WTC11 (cell line): ENCODE measurements at regions not wholly inside any gene's neighbourhood (a gene's known extent, or its start where the extent isn't known, plus 50 kb on each side); places are given as distances from the start of the nearest gene placed in this dataset.

ENCODE experiments used
- ATAC-seq: fragments of 200-7000 bp; cut with Tn5 transposase; 2 replicates; pipeline ENCODE4 v1.10.0; 2021; ENCODE audit warnings: mild to moderate bottlenecking, moderate library complexity
- CTCF ChIA-PET: fragments of 300-600 bp; sonication (Branson Sonifier 250); formaldehyde crosslinking; loops from one replicate; lab custom pipeline; 2021; ENCODE audit warnings: antibody characterized with exemption; lab: Charles Lee
- POLR2A ChIA-PET: fragments of 350-600 bp; sonication (Branson Sonifier 250); formaldehyde crosslinking; loops from one replicate; lab custom pipeline; 2021; ENCODE audit warnings: antibody characterized with exemption; lab: Charles Lee
- DNase-seq: peaks from one replicate; pipeline ENCODE4 v3.0.0; 2021; ENCODE audit warnings: low spot score
- H3K27ac Mint-ChIP-seq: 2 replicates; pipeline ENCODE4 v1.8.0; 2021; ENCODE audit warnings: mixed read lengths
- H3K27me3 Mint-ChIP-seq: 2 replicates; pipeline ENCODE4 v1.8.0; 2021; ENCODE audit warnings: low read depth, mild to moderate bottlenecking, moderate library complexity, mixed read lengths
- H3K36me3 Mint-ChIP-seq: 2 replicates; pipeline ENCODE4 v1.8.0; 2021; ENCODE audit warnings: mixed read lengths
- H3K4me1 Mint-ChIP-seq: 2 replicates; pipeline ENCODE4 v1.8.0; 2022; ENCODE audit warnings: mixed read lengths
- H3K4me3 Mint-ChIP-seq: 2 replicates; pipeline ENCODE4 v1.8.0; 2021; ENCODE audit warnings: mild to moderate bottlenecking, moderate library complexity, mixed read lengths
- H3K9me3 Mint-ChIP-seq: 2 replicates; pipeline ENCODE4 v1.8.0; 2021; ENCODE audit warnings: mixed read lengths
- ARID4B ChIP-seq: sonication (generic); formaldehyde crosslinking; IDR thresholded peaks from 2 replicates; pipeline ENCODE4 v1.8.0; 2023; ENCODE audit warnings: missing genetic modification reagents, mild to moderate bottlenecking, borderline replicate concordance
- ESRRA ChIP-seq: sonication (generic); formaldehyde crosslinking; IDR thresholded peaks from 2 replicates; pipeline ENCODE4 v1.8.1; 2022; ENCODE audit warnings: mild to moderate bottlenecking, missing genetic modification reagents, borderline replicate concordance
- ETV6 ChIP-seq: sonication (generic); formaldehyde crosslinking; IDR thresholded peaks from 2 replicates; pipeline ENCODE4 v1.8.1; 2022; ENCODE audit warnings: mild to moderate bottlenecking, missing genetic modification reagents
- FOXJ3 ChIP-seq: sonication (generic); formaldehyde crosslinking; IDR thresholded peaks from 2 replicates; pipeline ENCODE4 v1.9.0; 2021; ENCODE audit warnings: missing genetic modification reagents, mild to moderate bottlenecking, borderline replicate concordance
- HMGA2 ChIP-seq: fragments of 250-450 bp; sonication (Bioruptor Pico); IDR thresholded peaks from 2 replicates; pipeline ENCODE4 v1.4.0; 2021; ENCODE audit warnings: mild to moderate bottlenecking, moderate library complexity
- TCF7 ChIP-seq: sonication (generic); formaldehyde crosslinking; IDR thresholded peaks from 2 replicates; pipeline ENCODE4 v1.8.0; 2022; ENCODE audit warnings: mild to moderate bottlenecking, low read depth, missing genetic modification reagents, moderate library complexity
- ZNF138 ChIP-seq: sonication (generic); formaldehyde crosslinking; conservative IDR thresholded peaks from 2 replicates; pipeline ENCODE4 v1.8.1; 2022; ENCODE audit warnings: mild to moderate bottlenecking, moderate library complexity, missing genetic modification reagents
- ZNF219 ChIP-seq: sonication (generic); formaldehyde crosslinking; IDR thresholded peaks from 2 replicates; pipeline ENCODE4 v1.8.0; 2023; ENCODE audit warnings: missing genetic modification reagents, mild to moderate bottlenecking, borderline replicate concordance
- ZNF317 ChIP-seq: sonication (generic); formaldehyde crosslinking; IDR thresholded peaks from 2 replicates; pipeline ENCODE4 v1.8.1; 2023; ENCODE audit warnings: low read depth, mild to moderate bottlenecking, moderate library complexity, missing genetic modification reagents, borderline replicate concordance
- TF ChIP-seq, protein P1 (sequence below): sonication (generic); formaldehyde crosslinking; IDR thresholded peaks from 2 replicates; pipeline ENCODE4 v1.8.1; 2022; ENCODE audit warnings: missing genetic modification reagents, borderline replicate concordance
- TF ChIP-seq, protein P2 (sequence below): sonication (generic); formaldehyde crosslinking; IDR thresholded peaks from 2 replicates; pipeline ENCODE4 v1.8.1; 2022; ENCODE audit warnings: low read depth, missing genetic modification reagents, borderline replicate concordance
- TF ChIP-seq, protein P3 (sequence below): sonication (generic); formaldehyde crosslinking; IDR thresholded peaks from 2 replicates; pipeline ENCODE4 v1.8.0; 2022; ENCODE audit warnings: mild to moderate bottlenecking, missing genetic modification reagents
- TF ChIP-seq, protein P4 (sequence below): sonication (generic); formaldehyde crosslinking; IDR thresholded peaks from 2 replicates; pipeline ENCODE4 v1.8.1; 2023; ENCODE audit warnings: mild to moderate bottlenecking, missing genetic modification reagents

DNA sequence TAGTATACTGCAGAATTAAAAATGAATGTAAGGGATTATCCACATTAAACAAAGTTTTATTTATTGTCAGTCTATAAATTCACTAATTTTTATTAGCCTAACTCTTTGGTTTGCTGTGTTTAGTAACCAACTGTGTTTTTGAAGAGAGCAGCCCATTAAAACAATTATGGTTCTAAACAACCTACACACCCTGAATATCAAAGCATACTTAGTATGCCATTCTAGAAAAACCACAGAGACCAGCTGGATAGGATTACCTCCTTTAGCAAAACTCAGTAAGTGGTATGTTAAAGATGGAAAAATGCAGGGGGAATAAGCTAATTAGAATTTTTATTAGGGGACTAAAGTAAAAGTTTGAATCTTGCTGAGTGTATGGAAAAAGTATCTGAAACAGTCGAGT, 1981.7 kb upstream of the NUDT12 start (continued):
- TF ChIP-seq, protein P1, sequence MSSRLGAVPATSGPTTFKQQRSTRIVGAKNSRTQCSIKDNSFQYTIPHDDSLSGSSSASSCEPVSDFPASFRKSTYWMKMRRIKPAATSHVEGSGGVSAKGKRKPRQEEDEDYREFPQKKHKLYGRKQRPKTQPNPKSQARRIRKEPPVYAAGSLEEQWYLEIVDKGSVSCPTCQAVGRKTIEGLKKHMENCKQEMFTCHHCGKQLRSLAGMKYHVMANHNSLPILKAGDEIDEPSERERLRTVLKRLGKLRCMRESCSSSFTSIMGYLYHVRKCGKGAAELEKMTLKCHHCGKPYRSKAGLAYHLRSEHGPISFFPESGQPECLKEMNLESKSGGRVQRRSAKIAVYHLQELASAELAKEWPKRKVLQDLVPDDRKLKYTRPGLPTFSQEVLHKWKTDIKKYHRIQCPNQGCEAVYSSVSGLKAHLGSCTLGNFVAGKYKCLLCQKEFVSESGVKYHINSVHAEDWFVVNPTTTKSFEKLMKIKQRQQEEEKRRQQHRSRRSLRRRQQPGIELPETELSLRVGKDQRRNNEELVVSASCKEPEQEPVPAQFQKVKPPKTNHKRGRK (CRISPR knock-in tag): no peak

DNA sequence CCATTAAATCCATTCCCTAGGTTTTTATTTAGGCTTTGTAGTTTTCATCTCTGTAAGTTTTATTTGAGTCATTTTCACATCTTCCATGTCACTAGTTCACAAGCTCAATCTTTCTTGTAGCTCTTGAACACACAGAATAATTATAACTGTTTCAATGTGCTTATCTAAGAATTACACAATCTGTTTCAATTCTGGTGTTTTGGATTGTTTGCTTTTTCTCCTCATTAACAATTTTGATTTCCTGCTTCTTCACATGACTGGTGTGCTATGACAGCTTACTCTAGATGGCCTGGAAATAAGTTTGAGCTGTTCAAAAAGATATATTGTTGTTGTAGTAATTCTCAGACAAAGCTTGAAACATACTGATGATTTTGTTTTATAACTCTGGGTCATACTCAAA, 1974.1 kb upstream of the NUDT12 start:
- ChIA-PET CTCF (no interaction called here), POLR2A (no interaction called here)
- Mint-ChIP-seq H3K27ac (no peak overlapping the region), H3K36me3 (no peaks in the 10 kb centered on the region), H3K9me3 (peaks cover 8% of the 10 kb centered on the region), H3K27me3 (no peaks in the 10 kb centered on the region), H3K4me1 (peaks cover 12% of the 10 kb centered on the region), H3K4me3 (no peak overlapping the region)
- ATAC-seq (no peak), DNase-seq (no peak)
- TF ChIP-seq, protein P2, sequence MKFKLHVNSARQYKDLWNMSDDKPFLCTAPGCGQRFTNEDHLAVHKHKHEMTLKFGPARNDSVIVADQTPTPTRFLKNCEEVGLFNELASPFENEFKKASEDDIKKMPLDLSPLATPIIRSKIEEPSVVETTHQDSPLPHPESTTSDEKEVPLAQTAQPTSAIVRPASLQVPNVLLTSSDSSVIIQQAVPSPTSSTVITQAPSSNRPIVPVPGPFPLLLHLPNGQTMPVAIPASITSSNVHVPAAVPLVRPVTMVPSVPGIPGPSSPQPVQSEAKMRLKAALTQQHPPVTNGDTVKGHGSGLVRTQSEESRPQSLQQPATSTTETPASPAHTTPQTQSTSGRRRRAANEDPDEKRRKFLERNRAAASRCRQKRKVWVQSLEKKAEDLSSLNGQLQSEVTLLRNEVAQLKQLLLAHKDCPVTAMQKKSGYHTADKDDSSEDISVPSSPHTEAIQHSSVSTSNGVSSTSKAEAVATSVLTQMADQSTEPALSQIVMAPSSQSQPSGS (CRISPR knock-in tag): no peak
- TF ChIP-seq ZNF219 (CRISPR knock-in tag): no peak
- TF ChIP-seq HMGA2 (CRISPR knock-in tag): no peak
- no peak for TF ChIP-seq ZNF317 (CRISPR knock-in tag)
- TF ChIP-seq, protein P3, sequence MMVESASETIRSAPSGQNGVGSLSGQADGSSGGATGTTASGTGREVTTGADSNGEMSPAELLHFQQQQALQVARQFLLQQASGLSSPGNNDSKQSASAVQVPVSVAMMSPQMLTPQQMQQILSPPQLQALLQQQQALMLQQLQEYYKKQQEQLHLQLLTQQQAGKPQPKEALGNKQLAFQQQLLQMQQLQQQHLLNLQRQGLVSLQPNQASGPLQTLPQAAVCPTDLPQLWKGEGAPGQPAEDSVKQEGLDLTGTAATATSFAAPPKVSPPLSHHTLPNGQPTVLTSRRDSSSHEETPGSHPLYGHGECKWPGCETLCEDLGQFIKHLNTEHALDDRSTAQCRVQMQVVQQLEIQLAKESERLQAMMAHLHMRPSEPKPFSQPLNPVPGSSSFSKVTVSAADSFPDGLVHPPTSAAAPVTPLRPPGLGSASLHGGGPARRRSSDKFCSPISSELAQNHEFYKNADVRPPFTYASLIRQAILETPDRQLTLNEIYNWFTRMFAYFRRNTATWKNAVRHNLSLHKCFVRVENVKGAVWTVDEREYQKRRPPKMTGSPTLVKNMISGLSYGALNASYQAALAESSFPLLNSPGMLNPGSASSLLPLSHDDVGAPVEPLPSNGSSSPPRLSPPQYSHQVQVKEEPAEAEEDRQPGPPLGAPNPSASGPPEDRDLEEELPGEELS: no peak

DNA sequence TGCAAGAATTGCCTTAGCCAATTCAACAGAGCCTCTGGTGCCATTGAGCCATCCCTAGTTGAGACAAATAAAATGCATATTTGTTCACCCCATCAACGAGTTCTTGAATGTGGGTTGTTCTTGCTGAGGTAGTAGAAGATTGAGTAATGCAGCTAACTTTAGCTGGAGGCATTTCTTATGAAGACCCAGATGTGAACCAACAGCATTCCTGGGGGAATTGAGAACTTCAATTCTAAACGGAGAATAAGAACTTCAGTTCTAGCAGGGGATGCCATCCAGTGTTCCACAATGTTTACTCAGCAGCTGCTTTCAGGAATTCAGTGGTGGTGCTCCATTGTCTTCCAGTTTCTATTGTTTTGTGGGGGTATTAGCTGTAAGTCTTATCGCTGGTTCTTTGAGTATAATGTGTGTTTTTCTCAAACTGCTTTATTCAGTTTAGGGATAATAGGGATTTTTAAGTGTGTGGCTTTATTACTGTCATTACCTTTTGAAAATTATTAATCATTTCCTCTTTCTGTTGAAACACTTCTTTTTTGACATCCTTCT, 1968.2 kb upstream of the NUDT12 start:
- POLR2A ChIA-PET: no interaction called here
- Mint-ChIP-seq H3K4me1 (no peaks in the 10 kb centered on the region), H3K27me3 (no peaks in the 10 kb centered on the region), H3K27ac (no peak overlapping the region), H3K4me3 (no peak overlapping the region), H3K9me3 (peaks cover 53% of the 10 kb centered on the region), H3K36me3 (peaks cover 29% of the 10 kb centered on the region)
- CTCF ChIA-PET: no interaction called here
- peak; percentile 92 for TF ChIP-seq ZNF317 (CRISPR knock-in tag)
- TF ChIP-seq, protein P4, sequence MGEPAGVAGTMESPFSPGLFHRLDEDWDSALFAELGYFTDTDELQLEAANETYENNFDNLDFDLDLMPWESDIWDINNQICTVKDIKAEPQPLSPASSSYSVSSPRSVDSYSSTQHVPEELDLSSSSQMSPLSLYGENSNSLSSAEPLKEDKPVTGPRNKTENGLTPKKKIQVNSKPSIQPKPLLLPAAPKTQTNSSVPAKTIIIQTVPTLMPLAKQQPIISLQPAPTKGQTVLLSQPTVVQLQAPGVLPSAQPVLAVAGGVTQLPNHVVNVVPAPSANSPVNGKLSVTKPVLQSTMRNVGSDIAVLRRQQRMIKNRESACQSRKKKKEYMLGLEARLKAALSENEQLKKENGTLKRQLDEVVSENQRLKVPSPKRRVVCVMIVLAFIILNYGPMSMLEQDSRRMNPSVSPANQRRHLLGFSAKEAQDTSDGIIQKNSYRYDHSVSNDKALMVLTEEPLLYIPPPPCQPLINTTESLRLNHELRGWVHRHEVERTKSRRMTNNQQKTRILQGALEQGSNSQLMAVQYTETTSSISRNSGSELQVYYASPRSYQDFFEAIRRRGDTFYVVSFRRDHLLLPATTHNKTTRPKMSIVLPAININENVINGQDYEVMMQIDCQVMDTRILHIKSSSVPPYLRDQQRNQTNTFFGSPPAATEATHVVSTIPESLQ (CRISPR knock-in tag): no peak
- DNase-seq (no peak), ATAC-seq (no peak)

DNA sequence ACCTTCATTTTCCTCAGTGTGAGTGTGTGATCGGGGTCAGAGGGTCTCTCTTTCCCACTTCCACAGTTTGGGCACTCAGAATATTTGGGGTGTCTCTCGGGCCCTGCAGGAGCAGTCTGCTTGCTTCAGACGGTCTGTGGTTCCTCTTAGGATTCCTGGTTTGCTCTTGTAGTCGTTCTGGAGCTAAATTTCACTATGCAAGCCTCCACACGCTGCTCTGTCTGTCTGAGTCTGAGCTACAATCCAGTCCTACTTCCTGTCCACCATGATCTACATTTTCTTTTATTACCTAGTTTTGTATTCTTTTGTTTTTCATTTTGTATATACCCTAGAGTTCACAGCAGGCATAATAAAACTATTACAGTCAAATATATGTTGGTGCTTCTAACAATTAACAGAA, 1967.3 kb upstream of the NUDT12 start:
- POLR2A ChIA-PET: no interaction called here
- no peak for ATAC-seq
- no peak for DNase-seq
- CTCF ChIA-PET: no interaction called here
- H3K9me3 Mint-ChIP-seq: peaks cover 54% of the 10 kb centered on the region
- H3K27ac Mint-ChIP-seq: no peak overlapping the region
- H3K4me3 Mint-ChIP-seq: no peak overlapping the region
- H3K36me3 Mint-ChIP-seq: peaks cover 29% of the 10 kb centered on the region
- no peaks in the 10 kb centered on the region for H3K27me3 Mint-ChIP-seq
- TF ChIP-seq ESRRA (CRISPR knock-in tag) (no peak), FOXJ3 (no peak), ZNF138 (CRISPR knock-in tag) (no peak), ARID4B (no peak), TCF7 (CRISPR knock-in tag) (no peak), ETV6 (no peak)
- TF ChIP-seq, protein P2 (CRISPR knock-in tag): no peak
- H3K4me1 Mint-ChIP-seq: no peaks in the 10 kb centered on the region
